GM21717 (cell line): ENCODE measurements at regions not wholly inside any gene's neighbourhood (a gene's known extent, or its start where the extent isn't known, plus 50 kb on each side); places are given as distances from the start of the nearest gene placed in this dataset.
"Not testable (repeated sequence)": the region's sequence is repeated elsewhere in the genome, so short reads cannot be mapped to it uniquely, and the experiment has no call there.

ENCODE experiments used
- ATAC-seq: cut with Tn5 transposase; IDR thresholded peaks from one replicate; pipeline ENCODE4 v1.9.1; 2021; ENCODE audit warnings: mild to moderate bottlenecking, moderate library complexity; ENCODE audit not compliant: unreplicated experiment

GRCh38 chr6:135129136-135129856 is 51.8 kb upstream of the MYB start:
- peak; percentile 35 for ATAC-seq

GRCh38 chr6:135128268-135128914 is 52.7 kb upstream of the MYB start:
- ATAC-seq, result peak; percentile 90

- no peak for ATAC-seq
These were observed 54.4 kb upstream of the MYB start for GRCh38 chr6:135126729-135127128.

GRCh38 chr6:135126034-135126433 is 55.1 kb upstream of the MYB start:
- ATAC-seq, result no peak

- no peak for ATAC-seq
These were observed 59.7 kb upstream of the MYB start for GRCh38 chr6:135121434-135121833.

GRCh38 chr6:135118134-135118730 is 62.9 kb upstream of the MYB start:
- no peak for ATAC-seq

GRCh38 chr6:135117413-135117968 is 62.9 kb upstream of the HBS1L start:
- no peak for ATAC-seq

- no peak for ATAC-seq
These were observed 61.9 kb upstream of the HBS1L start for GRCh38 chr6:135116571-135116970.

- no peak for ATAC-seq
These were observed 61.2 kb upstream of the HBS1L start for GRCh38 chr6:135115834-135116233.

- no peak for ATAC-seq
These were observed 60.8 kb upstream of the HBS1L start for GRCh38 chr6:135115411-135115810.

- ATAC-seq, result peak; percentile 72
These were observed 59.9 kb upstream of the HBS1L start for GRCh38 chr6:135114355-135115145.

- no peak for ATAC-seq
These were observed 59.2 kb upstream of the HBS1L start for GRCh38 chr6:135113860-135114259.

- not testable (repeated sequence) for ATAC-seq
These were observed 58.3 kb upstream of the HBS1L start for GRCh38 chr6:135112951-135113350.

GRCh38 chr6:135110261-135110781 is 55.7 kb upstream of the HBS1L start:
- ATAC-seq, result not testable (repeated sequence)

- no peak for ATAC-seq
These were observed 55.1 kb upstream of the HBS1L start for GRCh38 chr6:135109761-135110160.

GRCh38 chr6:135108692-135109091 is 54.1 kb upstream of the HBS1L start:
- ATAC-seq, result no peak

- ATAC-seq, result no peak
These were observed 52.0 kb upstream of the HBS1L start for GRCh38 chr6:135106611-135107010.

GRCh38 chr6:135105710-135106109 is 51.1 kb upstream of the HBS1L start:
- no peak for ATAC-seq

GRCh38 chr6:135105299-135105698 is 50.7 kb upstream of the HBS1L start:
- ATAC-seq, result no peak
